HL-60 (cell line): ENCODE measurements at regions not wholly inside any gene's neighbourhood (a gene's known extent, or its start where the extent isn't known, plus 50 kb on each side); places are given as distances from the start of the nearest gene placed in this dataset.

ENCODE experiments used
- DNase-seq, 2 experiments: peaks; one replicate each; pipeline ENCODE4 v3.0.0-alpha.2; 2010 to 2020; ENCODE audit warnings: low read depth in 1 of 2, low spot score in 1 of 2
- H3K27ac ChIP-seq: fragments of 250-450 bp; sonication (Bioruptor Pico); replicated peaks from 2 replicates; pipeline ENCODE4 v1.5.1; 2020; ENCODE audit warnings: mild to moderate bottlenecking, moderate library complexity
- H3K27me3 ChIP-seq: fragments of 250-450 bp; sonication (Bioruptor Pico); 2 replicates; pipeline ENCODE4 v1.5.1; 2021; ENCODE audit warnings: mild to moderate bottlenecking, moderate library complexity; ENCODE audit not compliant: insufficient read depth, poor library complexity, severe bottlenecking
- H3K4me3 ChIP-seq: replicated peaks from 2 replicates; pipeline ENCODE4 v1.5.1; 2011; ENCODE audit warnings: mild to moderate bottlenecking, control low read depth, low read length; ENCODE audit not compliant: insufficient read depth
- CTCF ChIP-seq: IDR thresholded peaks from one replicate; pipeline ENCODE4 v1.5.1; 2011; ENCODE audit warnings: low read length, control low read depth, inconsistent platforms; ENCODE audit not compliant: insufficient read depth
- GABPA ChIP-seq: IDR thresholded peaks from 2 replicates; pipeline ENCODE4 v1.6.1; 2012; ENCODE audit warnings: low read depth
- POLR2AphosphoS5 ChIP-seq: IDR thresholded peaks from 2 replicates; pipeline ENCODE4 v1.6.1; 2012; ENCODE audit warnings: low read depth
- SPI1 ChIP-seq: IDR thresholded peaks from 2 replicates; pipeline ENCODE4 v1.6.1; 2012; ENCODE audit warnings: low read depth, mild to moderate bottlenecking, borderline replicate concordance
- TF ChIP-seq, protein P1 (sequence below): IDR thresholded peaks from 2 replicates; pipeline ENCODE4 v1.6.1; 2012; ENCODE audit warnings: low read depth; ENCODE audit not compliant: insufficient replicate concordance

DNA sequence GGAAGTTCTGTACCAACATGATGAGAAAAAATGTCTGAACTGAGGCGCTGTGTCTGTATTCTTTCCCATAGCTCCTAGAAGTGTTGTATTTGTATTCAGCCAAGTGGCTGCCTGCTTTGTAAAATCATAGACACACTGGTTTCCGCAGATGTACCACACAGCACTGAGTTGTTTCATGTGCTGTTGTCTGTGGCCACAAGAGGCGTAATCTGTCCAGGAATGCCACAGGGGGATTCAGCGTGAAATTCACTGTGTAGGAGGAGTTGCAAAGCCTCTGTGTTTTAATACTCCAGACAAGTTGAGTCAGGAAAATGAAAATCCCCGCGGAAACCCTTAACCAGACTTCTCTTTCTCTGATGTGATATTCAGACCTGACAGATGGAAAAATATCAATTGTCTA lies 462.2 kb downstream of the NSUN3 start:
- DNase-seq: no peak

DNA sequence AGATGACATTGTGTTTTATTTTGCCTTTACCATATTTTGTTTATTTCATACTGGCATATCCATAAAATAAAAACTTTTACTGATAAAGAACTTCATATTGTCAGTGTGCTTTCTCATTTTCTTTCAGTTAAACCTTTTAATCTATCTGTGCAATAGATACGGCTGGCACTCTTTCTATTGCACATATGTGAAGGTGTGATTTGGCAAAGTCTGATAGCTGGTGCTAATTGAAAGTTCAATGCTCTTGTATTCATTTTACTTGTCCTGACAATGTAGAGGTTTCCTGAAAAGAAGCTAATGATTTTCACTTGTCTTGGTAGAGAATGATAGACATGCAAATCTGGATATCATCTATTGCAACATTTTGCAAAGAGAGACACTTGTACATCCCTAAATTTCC lies 467.0 kb downstream of the NSUN3 start:
- DNase-seq: no peak
- Histone ChIP-seq H3K27me3 (no peaks in the 10 kb centered on the region), H3K27ac (no peak overlapping the region), H3K4me3 (no peak overlapping the region)
- TF ChIP-seq CTCF: no peak
- TF ChIP-seq GABPA: no peak
- TF ChIP-seq SPI1: no peak
- TF ChIP-seq, protein P1, sequence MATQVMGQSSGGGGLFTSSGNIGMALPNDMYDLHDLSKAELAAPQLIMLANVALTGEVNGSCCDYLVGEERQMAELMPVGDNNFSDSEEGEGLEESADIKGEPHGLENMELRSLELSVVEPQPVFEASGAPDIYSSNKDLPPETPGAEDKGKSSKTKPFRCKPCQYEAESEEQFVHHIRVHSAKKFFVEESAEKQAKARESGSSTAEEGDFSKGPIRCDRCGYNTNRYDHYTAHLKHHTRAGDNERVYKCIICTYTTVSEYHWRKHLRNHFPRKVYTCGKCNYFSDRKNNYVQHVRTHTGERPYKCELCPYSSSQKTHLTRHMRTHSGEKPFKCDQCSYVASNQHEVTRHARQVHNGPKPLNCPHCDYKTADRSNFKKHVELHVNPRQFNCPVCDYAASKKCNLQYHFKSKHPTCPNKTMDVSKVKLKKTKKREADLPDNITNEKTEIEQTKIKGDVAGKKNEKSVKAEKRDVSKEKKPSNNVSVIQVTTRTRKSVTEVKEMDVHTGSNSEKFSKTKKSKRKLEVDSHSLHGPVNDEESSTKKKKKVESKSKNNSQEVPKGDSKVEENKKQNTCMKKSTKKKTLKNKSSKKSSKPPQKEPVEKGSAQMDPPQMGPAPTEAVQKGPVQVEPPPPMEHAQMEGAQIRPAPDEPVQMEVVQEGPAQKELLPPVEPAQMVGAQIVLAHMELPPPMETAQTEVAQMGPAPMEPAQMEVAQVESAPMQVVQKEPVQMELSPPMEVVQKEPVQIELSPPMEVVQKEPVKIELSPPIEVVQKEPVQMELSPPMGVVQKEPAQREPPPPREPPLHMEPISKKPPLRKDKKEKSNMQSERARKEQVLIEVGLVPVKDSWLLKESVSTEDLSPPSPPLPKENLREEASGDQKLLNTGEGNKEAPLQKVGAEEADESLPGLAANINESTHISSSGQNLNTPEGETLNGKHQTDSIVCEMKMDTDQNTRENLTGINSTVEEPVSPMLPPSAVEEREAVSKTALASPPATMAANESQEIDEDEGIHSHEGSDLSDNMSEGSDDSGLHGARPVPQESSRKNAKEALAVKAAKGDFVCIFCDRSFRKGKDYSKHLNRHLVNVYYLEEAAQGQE: no peak
- TF ChIP-seq POLR2AphosphoS5: no peak

More for the DNA sequence above, 462.2 kb downstream of the NSUN3 start:
- Histone ChIP-seq H3K27me3 (no peaks in the 10 kb centered on the region), H3K27ac (no peak overlapping the region), H3K4me3 (no peak overlapping the region)
- TF ChIP-seq GABPA (no peak), POLR2AphosphoS5 (no peak), SPI1 (no peak), CTCF (no peak)
- TF ChIP-seq, protein P1: no peak

DNA sequence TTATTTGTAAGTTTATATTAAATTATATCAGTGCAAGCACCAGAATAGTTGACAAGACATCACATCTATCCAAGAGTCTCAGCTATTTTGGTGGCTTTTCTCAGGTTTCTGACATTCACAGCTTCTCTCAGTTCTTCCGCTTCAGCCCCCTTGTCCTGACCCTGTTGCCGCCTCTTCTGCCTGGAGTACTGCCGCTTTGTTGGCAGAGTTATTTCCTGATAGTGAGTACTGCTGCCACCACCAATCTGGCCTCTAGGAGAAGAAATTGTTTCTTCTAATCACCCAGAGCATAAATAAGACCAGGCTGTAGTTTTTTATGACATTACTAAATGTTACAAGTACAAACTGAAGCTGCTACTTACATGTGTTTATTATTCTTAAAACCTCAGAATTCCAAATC lies 470.1 kb downstream of the NSUN3 start:
- H3K4me3 ChIP-seq: no peak overlapping the region
- DNase-seq: no peak
- H3K27ac ChIP-seq: no peak overlapping the region
- no peak for TF ChIP-seq SPI1
- no peak for TF ChIP-seq CTCF
- TF ChIP-seq, protein P1: no peak
- no peak for TF ChIP-seq POLR2AphosphoS5
- no peak for TF ChIP-seq GABPA
- no peaks in the 10 kb centered on the region for H3K27me3 ChIP-seq
